Left lung (tissue), 4 donors: ENCODE measurements at regions not wholly inside any gene's neighbourhood (a gene's known extent, or its start where the extent isn't known, plus 50 kb on each side); places are given as distances from the start of the nearest gene placed in this dataset.

ENCODE experiments used
- ATAC-seq: fragments of 200-7000 bp; cut with Tn5 transposase; one replicate; pipeline ENCODE4 v1.9.1; 2020; ENCODE audit warnings: moderate library complexity
- DNase-seq, 4 donors: peaks; one replicate each; pipeline ENCODE4 v3.0.0-alpha.2; 2013 to 2020
- H3K27ac ChIP-seq, 2 donors: fragments of 200-600 bp; sonication (generic) in 1 of 2; one replicate each; pipeline versions ENCODE4 v1.5.0 to v1.8.0; 2020 to 2021
- H3K27me3 ChIP-seq, 2 donors: fragments of 200-600 bp; sonication (generic) in 1 of 2; one replicate each; pipeline versions ENCODE4 v1.5.0 to v1.8.0; 2020 to 2021
- H3K36me3 ChIP-seq, 2 donors: fragments of 200-600 bp; sonication (generic) in 1 of 2; one replicate each; pipeline versions ENCODE4 v1.5.0 to v1.8.0; 2020 to 2021
- H3K4me1 ChIP-seq, 2 donors: fragments of 200-600 bp; one replicate each; pipeline ENCODE4 v1.8.0; 2021
- H3K4me3 ChIP-seq, 2 donors: fragments of 200-600 bp; sonication (generic) in 1 of 2; one replicate each; pipeline versions ENCODE4 v1.5.0 to v1.8.0; 2020 to 2021; ENCODE audit warnings: mild to moderate bottlenecking in 1 of 2
- H3K9me3 ChIP-seq, 2 donors: fragments of 200-600 bp; sonication (generic) in 1 of 2; one replicate each; pipeline versions ENCODE4 v1.5.0 to v1.8.0; 2020 to 2021
- CTCF ChIP-seq, 2 donors: fragments of 200-600 bp; sonication (generic) in 1 of 2; IDR thresholded peaks; one replicate each; pipeline versions ENCODE4 v1.5.0 to v1.8.0; 2021; ENCODE audit warnings: antibody characterized with exemption in 2 of 2
- intact Hi-C, 2 donors: fragments of 100-400 bp; cut with DNase I; formaldehyde crosslinking; loops; one replicate each; pipeline versions ENCODE4 v1.11.2 to v1.14.2; 2022
- donor health status: DM: no; HTN: yes; CAD: no.
- donor health status: DM: no; HTN: no; CAD: no.

- no peaks in the 10 kb centered on the region for H3K27me3 ChIP-seq
- no peak for TF ChIP-seq CTCF (IDR thresholded peaks at IDR 0.05)
- intact Hi-C loops = no loop called here
- peak overlapping the region in 1 of 2 donors; percentile 15 for H3K27ac ChIP-seq
- no peaks in the 10 kb centered on the region for H3K9me3 ChIP-seq
- no peaks in the 10 kb centered on the region for H3K36me3 ChIP-seq
- H3K4me1 ChIP-seq = no peaks in the 10 kb centered on the region
- H3K4me3 ChIP-seq = no peak overlapping the region
- ATAC-seq (peak; percentile 88), DNase-seq (peak in 1 of 4 donors; percentile 51)
Observed at GRCh38 chr7:132065193-132065988, 509.0 kb upstream of the PODXL start.

GRCh38 chr7:132063800-132064199, 507.4 kb upstream of the PODXL start:
- Histone ChIP-seq H3K9me3 (no peaks in the 10 kb centered on the region), H3K27me3 (no peaks in the 10 kb centered on the region), H3K27ac (no peak overlapping the region), H3K36me3 (no peaks in the 10 kb centered on the region), H3K4me3 (no peak overlapping the region), H3K4me1 (no peaks in the 10 kb centered on the region)
- no peak for ATAC-seq
- intact Hi-C loops = no loop called here
- no peak for DNase-seq
- TF ChIP-seq CTCF (IDR thresholded peaks at IDR 0.05) = no peak

- TF ChIP-seq CTCF (IDR thresholded peaks at IDR 0.05) = no peak
- DNase-seq (no peak), ATAC-seq (no peak)
- no peaks in the 10 kb centered on the region for H3K27me3 ChIP-seq
- no peaks in the 10 kb centered on the region for H3K9me3 ChIP-seq
- no peak overlapping the region for H3K27ac ChIP-seq
- no peak overlapping the region for H3K4me3 ChIP-seq
- H3K4me1 ChIP-seq = no peaks in the 10 kb centered on the region
- no peaks in the 10 kb centered on the region for H3K36me3 ChIP-seq
- intact Hi-C loops = no loop called here
Observed at GRCh38 chr7:132061937-132062336, 505.5 kb upstream of the PODXL start.

GRCh38 chr7:132059141-132059540, 502.7 kb upstream of the PODXL start:
- Histone ChIP-seq H3K27me3 (no peaks in the 10 kb centered on the region), H3K4me3 (no peak overlapping the region), H3K4me1 (no peaks in the 10 kb centered on the region), H3K36me3 (no peaks in the 10 kb centered on the region), H3K27ac (no peak overlapping the region), H3K9me3 (no peaks in the 10 kb centered on the region)
- no peak for DNase-seq
- intact Hi-C loops = no loop called here
- no peak for ATAC-seq
- no peak for TF ChIP-seq CTCF (IDR thresholded peaks at IDR 0.05)

GRCh38 chr7:132055336-132056120, 499.1 kb upstream of the PODXL start:
- no peak for ATAC-seq
- no peak for DNase-seq
- H3K27ac ChIP-seq = no peak overlapping the region
- intact Hi-C loops = no loop called here
- no peaks in the 10 kb centered on the region for H3K4me1 ChIP-seq
- no peaks in the 10 kb centered on the region for H3K36me3 ChIP-seq
- no peaks in the 10 kb centered on the region for H3K27me3 ChIP-seq
- TF ChIP-seq CTCF (IDR thresholded peaks at IDR 0.05) = no peak
- H3K9me3 ChIP-seq = no peaks in the 10 kb centered on the region
- no peak overlapping the region for H3K4me3 ChIP-seq
